HEK293 (cell line): ENCODE measurements at regions not wholly inside any gene's neighbourhood (a gene's known extent, or its start where the extent isn't known, plus 50 kb on each side); places are given as distances from the start of the nearest gene placed in this dataset.

Experiments used
- GLIS2 ChIP-seq: fragments of 450-650 bp; formaldehyde crosslinking; IDR thresholded peaks from 2 replicates; pipeline ENCODE4 v1.5.1; 2016; ENCODE audit warnings: missing biosample characterization, missing genetic modification characterization
- TCF7L2 ChIP-seq: IDR thresholded peaks from 2 replicates; pipeline ENCODE4 v1.6.1; 2011; ENCODE audit warnings: low read depth, mild to moderate bottlenecking, inconsistent platforms, low read length, moderate library complexity, borderline replicate concordance
- ZNF155 ChIP-seq: fragments of 450-650 bp; formaldehyde crosslinking; IDR thresholded peaks from 2 replicates; pipeline ENCODE4 v1.5.1; 2016; ENCODE audit warnings: missing biosample characterization, missing genetic modification characterization
- ZNF248 ChIP-seq: fragments of 450-650 bp; formaldehyde crosslinking; IDR thresholded peaks from 2 replicates; pipeline ENCODE4 v1.5.1; 2017; ENCODE audit warnings: missing biosample characterization, missing genetic modification characterization
- ZNF544 ChIP-seq: fragments of 450-650 bp; formaldehyde crosslinking; IDR thresholded peaks from 2 replicates; pipeline ENCODE4 v1.5.0; 2017; ENCODE audit warnings: missing biosample characterization, missing genetic modification characterization
- ZNF549 ChIP-seq: fragments of 450-650 bp; IDR thresholded peaks from 2 replicates; pipeline ENCODE4 v1.5.1; 2018; ENCODE audit warnings: missing biosample characterization, missing genetic modification characterization, mild to moderate bottlenecking, inconsistent platforms, moderate library complexity
- TF ChIP-seq, protein P1 (sequence below): fragments of 450-650 bp; formaldehyde crosslinking; IDR thresholded peaks from 2 replicates; pipeline ENCODE4 v1.5.1; 2016; ENCODE audit warnings: missing biosample characterization, missing genetic modification characterization

DNA sequence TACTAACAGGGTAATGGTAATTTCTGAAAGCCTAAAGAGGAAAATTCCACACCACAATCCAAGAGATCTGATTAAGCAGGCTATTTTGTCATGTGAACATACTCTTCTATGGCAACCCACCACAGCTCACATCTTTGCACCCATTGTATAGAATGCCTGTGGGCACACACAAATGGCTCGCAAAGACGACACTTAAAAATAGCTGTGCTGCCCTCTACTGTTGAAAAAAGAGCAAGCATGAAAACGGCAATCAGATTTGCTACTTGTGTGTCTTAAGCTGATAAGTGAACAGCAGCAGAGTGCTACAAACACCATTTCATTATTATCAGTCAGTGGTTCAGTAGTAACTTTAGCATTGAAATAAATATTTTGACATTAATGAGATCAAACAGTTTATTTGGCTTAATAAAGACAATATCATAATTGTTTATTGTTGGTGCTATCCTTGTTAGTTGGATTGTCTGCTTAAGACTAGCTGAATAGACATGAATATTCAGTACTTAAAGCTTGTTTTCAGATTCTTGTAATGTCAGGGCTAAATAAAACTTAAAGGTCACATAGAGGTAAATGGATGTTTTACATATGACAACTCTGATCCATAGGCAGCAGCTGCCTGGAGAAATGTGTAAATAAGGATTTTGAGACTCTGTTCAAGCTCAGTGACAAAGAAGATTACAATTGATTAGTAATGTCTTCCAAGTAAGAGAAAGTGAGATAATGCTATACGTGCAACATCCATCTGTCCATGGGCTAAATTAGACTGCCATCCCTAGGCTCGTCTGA lies 199.1 kb downstream of the LRRN1 start:
- TF ChIP-seq ZNF549 (tag by site-specific recombination) (no peak), ZNF248 (tag by site-specific recombination) (no peak), GLIS2 (tag by site-specific recombination) (no peak), ZNF544 (no peak), TCF7L2 (no peak), ZNF155 (tag by site-specific recombination) (no peak)
- TF ChIP-seq, protein P1, sequence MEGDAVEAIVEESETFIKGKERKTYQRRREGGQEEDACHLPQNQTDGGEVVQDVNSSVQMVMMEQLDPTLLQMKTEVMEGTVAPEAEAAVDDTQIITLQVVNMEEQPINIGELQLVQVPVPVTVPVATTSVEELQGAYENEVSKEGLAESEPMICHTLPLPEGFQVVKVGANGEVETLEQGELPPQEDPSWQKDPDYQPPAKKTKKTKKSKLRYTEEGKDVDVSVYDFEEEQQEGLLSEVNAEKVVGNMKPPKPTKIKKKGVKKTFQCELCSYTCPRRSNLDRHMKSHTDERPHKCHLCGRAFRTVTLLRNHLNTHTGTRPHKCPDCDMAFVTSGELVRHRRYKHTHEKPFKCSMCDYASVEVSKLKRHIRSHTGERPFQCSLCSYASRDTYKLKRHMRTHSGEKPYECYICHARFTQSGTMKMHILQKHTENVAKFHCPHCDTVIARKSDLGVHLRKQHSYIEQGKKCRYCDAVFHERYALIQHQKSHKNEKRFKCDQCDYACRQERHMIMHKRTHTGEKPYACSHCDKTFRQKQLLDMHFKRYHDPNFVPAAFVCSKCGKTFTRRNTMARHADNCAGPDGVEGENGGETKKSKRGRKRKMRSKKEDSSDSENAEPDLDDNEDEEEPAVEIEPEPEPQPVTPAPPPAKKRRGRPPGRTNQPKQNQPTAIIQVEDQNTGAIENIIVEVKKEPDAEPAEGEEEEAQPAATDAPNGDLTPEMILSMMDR (tag by site-specific recombination), result no peak
